ENCODE measurements at regions not wholly inside any gene's neighbourhood (a gene's known extent, or its start where the extent isn't known, plus 50 kb on each side); places are given as distances from the start of the nearest gene placed in this dataset.

DNA sequence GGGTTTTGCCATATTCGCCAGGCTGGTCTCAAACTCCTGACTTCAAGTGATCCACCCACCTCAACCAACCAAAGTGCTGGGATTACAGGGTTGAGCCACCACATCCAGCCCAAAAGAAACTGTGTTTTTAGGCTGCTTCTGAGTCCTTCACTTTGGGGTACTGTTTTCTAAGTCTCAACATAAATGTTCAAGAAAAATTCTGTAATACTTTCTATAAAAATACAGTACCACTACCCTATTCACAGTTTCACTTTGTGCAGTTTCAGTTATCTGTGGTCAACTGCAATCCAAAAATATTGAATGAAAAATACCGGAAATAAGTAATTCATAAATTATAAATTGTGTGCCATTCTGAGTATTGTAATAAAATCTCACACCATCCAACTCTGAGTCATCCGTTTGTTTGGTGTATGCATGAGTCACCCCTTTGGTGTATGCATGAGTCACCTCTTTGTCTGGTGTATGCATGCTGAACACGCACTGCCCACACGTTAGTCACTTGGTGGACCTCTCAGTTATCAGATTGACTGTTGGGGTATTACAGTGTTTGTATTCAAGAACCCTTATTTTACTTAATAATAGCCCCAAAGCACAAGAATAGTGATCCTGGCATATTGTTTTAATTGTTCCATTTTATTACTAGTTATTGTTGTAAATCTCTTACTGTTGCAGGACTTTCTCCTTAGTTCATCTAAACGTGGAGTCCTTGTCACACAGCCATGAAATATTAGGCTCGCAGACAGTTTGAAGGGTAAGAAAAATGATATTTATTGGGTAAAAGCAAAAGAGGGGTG, 190.2 kb downstream of the FSCB start:
- DNase-seq (ENCODE audit: insufficient read length, low spot score) (peak; percentile 70), FAIRE-seq (peak; percentile 64)

DNA sequence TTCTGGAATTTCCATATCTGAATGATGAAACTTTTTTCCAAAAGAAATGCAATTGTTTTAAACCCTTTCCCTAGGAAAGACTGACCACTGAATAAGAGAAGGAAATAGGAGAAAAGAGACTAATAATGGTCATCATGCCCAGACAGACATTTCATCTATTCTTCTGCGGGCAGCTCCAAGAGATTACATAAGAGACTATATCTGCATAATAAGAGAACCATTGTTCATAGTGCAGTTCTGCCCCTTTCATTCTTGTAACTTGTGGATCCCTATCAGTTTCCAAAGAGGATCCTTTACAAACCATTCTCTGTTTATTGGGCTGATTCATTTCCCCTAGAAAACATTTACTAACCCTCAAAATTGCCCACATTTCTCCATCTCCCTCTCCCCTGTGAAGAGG, 197.8 kb downstream of the FSCB start:
- FAIRE-seq: no peak
- no peak for DNase-seq (ENCODE audit: insufficient read length, low spot score)

DNA sequence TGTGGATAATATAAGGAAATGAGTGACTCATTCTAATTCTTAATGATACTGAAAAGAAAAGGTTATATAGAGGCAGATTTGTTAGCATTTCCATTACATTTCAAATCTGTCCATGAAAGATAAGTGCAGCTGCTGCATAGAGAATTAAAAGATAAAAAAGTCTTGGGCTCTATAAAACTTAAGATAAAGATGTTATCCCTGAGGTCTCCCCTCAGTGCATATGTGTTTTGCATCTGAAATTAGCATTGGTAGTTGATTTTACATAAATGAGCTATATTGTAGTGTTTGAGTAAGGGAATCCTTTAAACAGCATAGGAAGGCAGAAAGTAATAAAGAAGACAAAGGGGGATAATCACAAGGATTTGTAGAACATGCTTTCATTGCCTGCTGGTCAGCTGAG, 206.2 kb downstream of the FSCB start:
- no peak for FAIRE-seq
- no peak for DNase-seq (ENCODE audit: insufficient read length, low spot score)

DNA sequence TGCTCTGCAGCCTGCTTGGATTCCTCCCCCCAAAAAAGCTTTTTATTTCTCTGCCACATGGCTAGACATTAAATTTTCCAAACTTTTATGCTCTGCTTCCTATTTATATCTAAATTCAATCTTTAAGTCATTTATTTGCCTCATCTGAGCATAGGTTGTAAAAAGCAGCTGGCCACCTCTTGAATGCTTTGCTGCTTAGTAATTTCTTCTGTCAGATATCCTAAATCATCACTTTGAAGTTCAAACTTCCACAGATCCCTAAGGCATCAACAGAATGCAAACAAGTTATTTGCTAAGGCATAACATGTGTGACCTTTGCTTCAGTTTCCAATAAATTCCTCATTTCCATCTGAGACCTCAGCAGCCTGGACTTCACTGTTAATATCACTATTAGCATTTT, 209.6 kb downstream of the FSCB start:
- no peak for FAIRE-seq
- DNase-seq (ENCODE audit: insufficient read length, low spot score): no peak

DNA sequence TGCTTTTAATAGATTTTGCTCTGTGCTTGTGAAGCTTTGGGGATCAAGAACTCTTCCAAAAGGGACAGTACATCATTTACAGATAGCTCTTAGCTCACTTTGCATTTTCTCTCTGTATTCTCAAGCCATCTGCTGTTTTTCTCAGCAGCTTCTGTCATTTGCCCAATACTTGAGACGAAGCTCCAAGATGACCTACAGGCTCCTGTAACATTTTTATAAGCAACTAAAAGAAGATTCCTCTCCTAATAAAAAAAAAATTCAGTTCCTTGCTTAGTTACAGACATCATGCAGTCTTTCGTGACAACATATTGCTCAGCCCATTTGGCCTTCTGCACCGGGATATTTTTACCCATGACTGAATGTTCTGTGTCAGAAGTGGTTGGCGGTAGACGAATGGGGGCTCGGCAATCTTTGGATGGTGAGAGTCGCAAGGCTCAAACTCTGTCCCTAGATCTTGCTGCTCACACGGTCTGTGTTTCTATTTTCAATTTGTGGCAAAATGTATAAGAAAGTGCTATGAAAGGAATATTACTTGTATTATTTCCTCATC, 215.6 kb downstream of the FSCB start:
- no peak for DNase-seq (ENCODE audit: insufficient read length, low spot score)
- no peak for FAIRE-seq

DNA sequence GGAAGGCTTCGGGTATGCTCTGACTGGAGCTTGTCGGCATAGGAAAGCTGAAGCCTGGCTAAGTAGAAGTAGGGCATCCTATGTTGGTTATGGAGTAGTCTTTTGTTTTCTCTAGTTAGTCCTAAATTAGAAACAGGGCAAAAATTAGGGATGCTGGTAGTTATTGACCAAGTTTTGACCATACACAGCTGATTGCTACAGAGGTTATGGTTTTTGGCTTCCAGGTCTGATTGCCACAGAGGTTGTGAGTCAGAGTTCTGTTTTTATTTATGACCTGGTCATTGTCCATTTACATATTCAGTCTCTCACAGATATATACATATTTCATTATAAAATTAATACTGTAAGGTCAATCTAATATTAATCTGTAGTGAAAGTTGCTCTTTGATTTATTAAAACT, 219.2 kb downstream of the FSCB start:
- FAIRE-seq (no peak), DNase-seq (ENCODE audit: insufficient read length, low spot score) (no peak)

DNA sequence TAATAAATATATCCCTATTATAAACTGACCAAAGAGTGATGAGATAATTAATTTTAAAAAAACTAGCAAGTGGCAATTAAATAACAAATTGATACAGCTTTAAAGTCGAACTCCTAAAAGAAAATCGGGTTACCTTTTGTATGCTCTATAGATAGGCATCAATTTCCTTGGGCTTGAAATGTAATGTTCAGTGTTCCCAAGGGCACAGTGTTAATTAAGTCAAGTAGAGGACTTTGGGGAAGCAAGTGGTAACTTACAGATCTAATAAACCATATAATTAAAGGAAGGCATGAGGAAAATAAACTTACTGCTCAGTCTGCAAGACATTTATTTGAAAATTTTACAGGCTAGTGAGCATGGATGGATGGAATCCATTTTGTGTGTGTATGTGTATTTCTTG, 220.9 kb downstream of the FSCB start:
- DNase-seq (ENCODE audit: insufficient read length, low spot score) (no peak), FAIRE-seq (no peak)

DNA sequence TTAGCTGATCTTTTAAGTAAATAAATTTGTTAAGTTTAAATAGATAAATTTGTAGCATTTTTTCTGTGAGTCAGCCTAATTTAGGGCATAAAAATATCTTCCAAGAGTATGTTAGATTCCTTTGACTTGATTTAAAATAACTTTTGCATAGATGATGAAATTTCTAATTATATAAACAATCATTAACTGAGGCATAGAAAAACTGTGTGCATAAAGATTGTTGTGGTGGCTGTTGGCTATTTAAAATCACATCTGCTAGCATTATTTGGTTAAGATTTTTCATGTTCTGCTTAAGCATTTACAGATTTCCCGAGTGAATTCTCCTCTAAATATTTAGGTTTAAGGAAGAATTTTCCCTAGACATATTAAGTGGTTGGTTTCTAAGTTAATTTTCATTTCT, 223.2 kb downstream of the FSCB start:
- DNase-seq (ENCODE audit: insufficient read length, low spot score) (no peak), FAIRE-seq (no peak)

DNA sequence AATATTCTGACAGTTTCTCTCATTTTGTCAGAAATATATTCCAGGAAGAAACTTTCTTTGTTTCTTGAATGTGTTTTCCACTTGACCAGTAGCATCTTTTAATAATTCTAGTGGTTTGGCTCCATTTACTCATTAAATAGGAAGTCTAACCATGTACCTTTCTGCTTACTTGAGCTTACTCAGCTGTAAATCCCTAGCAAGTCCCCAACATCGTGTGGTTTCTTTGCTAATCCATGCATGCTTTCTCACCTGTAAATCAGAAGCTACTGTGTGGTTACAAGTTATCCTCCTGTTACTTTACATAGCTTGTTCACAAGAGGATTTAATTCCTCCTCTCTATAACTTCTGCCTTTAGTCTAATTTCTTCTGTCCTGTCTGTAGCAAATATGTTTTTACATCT, 227.7 kb downstream of the FSCB start:
- DNase-seq (ENCODE audit: insufficient read length, low spot score) (no peak), FAIRE-seq (no peak)

DNA sequence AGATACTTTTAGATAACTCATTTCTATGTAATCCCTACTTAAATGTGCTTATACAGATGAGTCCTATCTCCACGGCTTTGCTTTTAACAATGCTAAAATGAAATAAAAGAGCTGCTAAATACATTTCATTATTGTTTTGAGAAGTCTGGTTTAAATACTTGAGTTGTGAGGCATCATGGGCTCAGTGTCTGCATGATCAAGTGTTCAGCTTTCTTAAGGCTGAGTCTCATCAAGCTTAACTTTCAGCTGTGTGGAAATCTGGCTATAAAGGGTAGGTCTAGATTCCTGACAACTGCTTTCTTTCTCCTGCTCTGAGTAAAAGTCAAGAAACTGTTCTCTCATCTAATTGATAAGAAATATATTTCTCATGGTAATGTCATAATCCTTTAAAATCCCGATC, 235.4 kb downstream of the FSCB start:
- FAIRE-seq (no peak), DNase-seq (ENCODE audit: insufficient read length, low spot score) (no peak)

DNA sequence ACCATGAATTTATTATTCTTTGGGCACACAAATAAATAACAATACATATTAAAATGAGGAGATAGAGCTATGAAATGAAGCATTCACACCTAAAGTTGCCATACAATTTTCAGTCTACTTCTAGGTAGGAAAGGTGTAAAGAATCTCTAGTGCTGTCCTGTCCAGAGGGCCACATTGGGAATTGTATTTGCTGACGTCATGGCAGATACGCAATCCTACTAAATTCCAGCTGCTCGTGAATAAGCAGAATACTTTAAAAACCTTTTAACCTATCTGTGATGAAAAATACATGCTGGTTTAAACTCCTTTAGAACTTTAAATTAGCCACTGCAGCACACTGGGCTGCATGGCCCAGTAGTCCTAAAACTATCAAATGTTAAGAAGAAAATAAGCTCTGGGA, 236.1 kb downstream of the FSCB start:
- DNase-seq (ENCODE audit: insufficient read length, low spot score): no peak
- no peak for FAIRE-seq

DNA sequence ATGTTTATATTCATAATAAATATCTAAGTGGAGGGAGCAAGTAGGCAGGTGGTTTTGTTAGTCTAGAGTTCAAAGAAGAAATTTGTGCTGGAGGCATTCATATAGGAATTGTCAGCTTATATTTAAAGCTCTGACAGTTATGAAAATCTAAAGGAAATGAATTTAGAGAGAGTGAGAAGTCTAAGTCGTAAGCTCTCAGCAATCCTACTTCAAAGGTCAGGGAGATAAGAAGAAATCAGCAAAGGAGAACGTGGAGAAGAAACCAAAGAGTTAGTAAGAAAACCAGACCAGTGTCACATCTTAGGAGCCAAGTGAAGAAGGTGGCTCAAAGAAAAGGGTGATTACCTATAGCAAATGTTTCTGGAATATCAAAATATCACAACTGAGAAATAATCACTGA, 241.8 kb downstream of the FSCB start:
- FAIRE-seq (no peak), DNase-seq (ENCODE audit: insufficient read length, low spot score) (no peak)

DNA sequence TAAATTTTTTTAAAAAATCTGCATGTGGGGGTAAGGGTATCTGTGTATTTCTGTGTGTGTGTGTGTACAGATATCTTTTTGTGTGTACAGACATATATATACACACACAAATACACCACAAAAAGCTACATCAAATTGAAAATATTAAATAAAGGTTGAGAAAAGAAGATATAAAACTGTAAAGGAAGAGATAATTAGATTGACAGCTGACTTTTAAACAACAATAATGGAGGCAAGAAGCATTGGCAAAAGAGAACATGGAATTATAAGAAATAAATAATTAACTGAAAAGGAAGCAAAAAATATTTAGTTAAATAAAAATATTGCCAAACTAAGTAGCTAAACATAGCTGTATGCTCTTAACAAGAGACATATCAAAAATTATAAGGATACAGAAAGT, 291.4 kb downstream of the FSCB start:
- FAIRE-seq (no peak), DNase-seq (ENCODE audit: insufficient read length, low spot score) (no peak)

DNA sequence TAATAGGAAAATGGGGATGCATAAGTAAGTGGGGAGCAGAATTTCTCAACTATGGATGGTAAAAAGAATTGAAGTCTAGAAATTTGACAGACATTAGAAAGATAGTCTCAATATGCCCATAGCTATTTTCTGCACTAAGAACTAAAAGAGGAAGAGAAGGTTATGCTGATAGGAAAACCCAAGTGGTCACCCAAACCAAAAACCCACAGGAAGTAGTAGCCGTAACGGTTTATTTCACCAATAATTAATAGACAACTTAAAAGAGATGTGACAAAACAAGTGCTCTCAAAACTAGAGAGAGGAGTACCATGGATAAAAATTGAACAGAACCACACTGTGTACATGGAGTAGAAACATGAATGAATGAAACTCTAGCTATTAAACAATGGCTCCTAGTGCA, 295.4 kb downstream of the FSCB start:
- FAIRE-seq: no peak
- DNase-seq (ENCODE audit: insufficient read length, low spot score): no peak

DNA sequence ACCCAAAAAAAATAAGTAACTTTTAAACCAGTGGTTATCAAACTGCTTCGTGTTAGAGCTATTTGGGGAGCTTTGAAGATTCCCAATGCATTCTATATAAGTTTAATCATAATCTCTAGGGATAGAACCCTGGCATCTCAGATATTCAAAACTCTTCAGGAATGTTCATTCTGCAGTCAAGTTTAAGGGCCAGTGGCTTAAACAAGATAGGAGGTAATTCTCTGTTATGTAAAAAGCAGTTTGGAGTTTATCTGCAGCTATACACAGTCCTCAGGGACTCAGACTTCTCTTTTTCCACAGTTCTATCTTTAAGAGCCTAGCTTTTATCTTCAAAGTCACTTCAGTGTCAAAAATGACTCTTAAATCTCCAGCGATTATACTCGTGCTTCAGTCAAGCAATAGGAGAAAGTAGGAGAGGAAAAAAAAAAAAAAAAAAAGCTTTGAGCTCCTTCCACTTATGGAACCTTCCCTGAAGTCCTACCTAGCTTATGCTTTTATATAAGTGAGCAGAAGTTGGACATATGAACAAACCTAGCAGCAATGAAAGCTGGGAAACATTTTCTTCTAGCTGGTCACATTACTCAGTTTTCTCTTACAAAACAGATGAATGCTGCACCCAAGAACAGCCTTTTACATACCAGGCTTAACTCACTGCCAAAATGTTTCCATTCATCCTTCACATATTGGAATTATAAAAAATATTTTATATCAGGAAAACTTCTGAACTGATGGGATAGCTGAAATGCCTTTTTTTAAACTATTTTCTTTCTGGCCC, 302.8 kb downstream of the FSCB start:
- DNase-seq (ENCODE audit: insufficient read length, low spot score) (peak; percentile 15), FAIRE-seq (no peak)

DNA sequence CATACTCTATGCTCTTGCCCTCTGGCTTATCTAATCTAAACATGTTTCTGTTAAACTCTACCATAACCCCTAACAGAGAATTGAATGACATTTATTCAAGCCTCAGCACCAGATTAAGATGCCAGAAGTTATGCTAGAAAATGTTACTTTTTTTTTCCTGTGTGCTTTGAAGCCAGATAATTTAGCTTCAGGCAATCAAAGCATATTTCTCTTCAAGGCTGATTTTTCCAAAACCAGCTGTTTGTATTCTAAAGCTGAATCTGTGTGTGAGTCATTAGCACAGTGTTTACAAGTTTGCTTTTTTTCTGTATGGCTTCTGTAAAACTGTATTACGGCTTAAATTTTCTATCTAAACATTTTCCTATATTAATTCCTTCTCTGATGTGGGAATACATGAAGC, 326.1 kb downstream of the FSCB start:
- FAIRE-seq (no peak), DNase-seq (ENCODE audit: insufficient read length, low spot score) (no peak)

DNA sequence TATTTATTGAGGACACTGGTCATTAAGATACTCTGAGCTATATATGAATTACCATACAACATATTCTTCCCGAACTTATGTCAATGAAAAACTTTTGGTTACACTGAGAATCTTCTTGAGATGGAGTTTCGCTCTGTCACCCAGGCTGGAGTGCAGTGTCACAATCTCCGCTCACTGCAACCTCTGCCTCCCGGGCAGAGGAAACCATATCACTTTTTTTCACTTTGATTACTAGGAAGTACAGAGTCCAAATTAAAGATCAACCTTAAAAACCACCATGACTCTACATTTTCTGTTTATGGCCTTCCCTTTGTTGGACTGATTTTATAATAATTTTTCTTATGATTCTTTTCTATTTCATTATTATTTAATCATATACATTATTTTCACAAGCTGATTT, 336.5 kb downstream of the FSCB start:
- DNase-seq (ENCODE audit: insufficient read length, low spot score): no peak
- FAIRE-seq: no peak

DNA sequence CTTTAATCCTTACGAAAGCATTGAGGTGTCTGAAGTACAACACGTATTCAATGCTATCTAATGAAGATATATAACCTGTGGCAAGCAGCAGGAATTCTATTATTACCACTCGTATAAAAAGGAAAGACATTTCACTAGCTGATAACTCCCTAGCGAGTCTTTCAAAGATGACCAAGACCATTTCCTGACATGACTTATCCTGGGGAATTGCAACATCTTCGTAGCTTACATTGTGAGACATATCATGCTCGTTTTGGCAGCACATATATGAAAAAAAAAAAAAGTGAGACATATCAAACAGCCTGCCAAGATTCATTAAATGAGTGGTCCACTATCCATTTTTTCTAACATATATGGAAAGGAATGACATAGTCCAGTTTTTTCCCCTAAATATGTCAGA, 337.0 kb downstream of the FSCB start:
- DNase-seq (ENCODE audit: insufficient read length, low spot score) (peak; percentile 5), FAIRE-seq (no peak)

DNA sequence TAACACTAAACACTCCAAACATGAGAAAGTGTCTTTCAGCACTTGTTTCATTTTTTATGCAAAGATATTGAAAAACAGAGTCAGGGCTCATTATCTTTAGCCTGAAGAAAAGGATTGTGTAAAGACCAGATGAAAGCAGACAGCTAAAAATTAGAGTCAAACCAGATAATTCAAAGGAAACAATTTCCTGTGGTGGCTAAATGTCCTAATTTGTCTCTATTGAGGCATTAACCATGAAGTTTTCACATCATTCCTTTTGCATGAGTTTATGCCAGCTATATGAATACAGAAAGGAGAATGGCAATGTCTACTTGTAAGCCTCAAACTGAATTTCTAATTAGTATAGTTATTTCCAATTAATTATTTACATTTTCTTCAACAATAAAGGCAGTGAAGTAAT, 338.5 kb downstream of the FSCB start:
- FAIRE-seq (no peak), DNase-seq (ENCODE audit: insufficient read length, low spot score) (no peak)

DNA sequence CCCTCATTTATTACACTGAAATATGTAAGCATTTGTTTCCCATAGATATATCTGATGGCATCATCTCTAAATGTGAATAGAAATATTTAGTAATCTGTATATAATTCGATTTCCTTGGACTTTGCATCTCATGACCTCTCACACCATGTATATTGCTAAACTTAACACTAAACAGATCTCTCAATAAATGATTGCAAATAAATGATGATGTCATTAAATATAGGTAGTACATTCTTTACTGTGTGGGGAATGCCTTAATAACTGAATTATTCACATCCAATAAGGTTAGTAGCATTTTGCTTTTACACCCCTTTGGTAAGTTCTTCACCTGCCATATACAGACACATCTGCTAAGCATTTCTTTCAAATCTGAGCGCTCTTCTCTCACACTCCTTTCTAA, 340.5 kb downstream of the FSCB start:
- DNase-seq (ENCODE audit: insufficient read length, low spot score) (no peak), FAIRE-seq (no peak)

DNA sequence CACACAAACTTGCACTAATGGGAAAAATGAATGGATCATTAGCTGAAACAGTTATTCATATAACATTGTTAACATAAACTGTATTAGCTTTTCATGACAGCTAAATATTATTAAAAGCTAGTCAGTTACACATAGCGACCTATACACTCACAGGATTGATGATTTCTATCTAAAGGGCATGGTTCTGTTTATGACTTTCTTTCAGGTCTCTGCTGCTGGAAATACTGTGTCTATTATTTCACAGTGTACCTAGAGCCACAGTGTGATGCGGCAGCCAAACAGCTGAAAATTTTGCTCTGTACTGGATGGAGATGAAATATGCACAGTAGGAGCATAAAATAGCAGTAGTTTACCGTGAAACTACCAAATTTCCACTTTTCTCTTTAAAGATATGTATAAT, 341.1 kb downstream of the FSCB start:
- no peak for FAIRE-seq
- no peak for DNase-seq (ENCODE audit: insufficient read length, low spot score)

DNA sequence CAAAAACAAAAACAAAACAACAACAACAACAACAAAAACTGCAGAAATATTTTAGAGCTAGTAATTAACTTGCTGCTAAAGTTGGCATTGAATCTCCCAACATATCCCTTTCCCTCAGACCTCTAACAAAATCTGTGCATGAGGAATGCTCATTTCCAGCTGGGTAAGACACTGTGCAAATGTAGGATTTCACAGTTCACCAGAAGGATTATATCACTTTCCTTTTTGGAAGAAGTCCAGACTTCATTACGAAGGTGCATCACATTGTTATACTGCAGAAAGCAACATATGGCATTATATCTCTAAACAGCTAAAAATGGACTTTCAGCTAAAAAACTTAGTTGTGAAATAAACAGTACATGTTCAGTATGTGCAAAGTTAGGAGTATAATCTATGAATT, 341.8 kb downstream of the FSCB start:
- FAIRE-seq (no peak), DNase-seq (ENCODE audit: insufficient read length, low spot score) (peak; percentile 4)
